Breast epithelium (tissue), 4 donors: ENCODE measurements at regions not wholly inside any gene's neighbourhood (a gene's known extent, or its start where the extent isn't known, plus 50 kb on each side); places are given as distances from the start of the nearest gene placed in this dataset.

Experiments used
- DNase-seq, 2 donors: peaks; one replicate each; pipeline ENCODE4 v3.0.0-alpha.2; 2019; ENCODE audit warnings: low spot score in 2 of 2
- H3K27ac ChIP-seq, 2 donors: fragments of 200-600 bp; sonication (generic) in 1 of 2; one replicate each; pipeline ENCODE4 v1.5.1; 2016 to 2019; ENCODE audit warnings: mild to moderate bottlenecking in 1 of 2
- H3K27me3 ChIP-seq, 2 donors: fragments of 200-600 bp; sonication (generic) in 1 of 2; one replicate each; pipeline versions ENCODE4 v1.5.1 to v1.6.0; 2017 to 2019; ENCODE audit warnings: control low read depth in 1 of 2, mild to moderate bottlenecking in 1 of 2
- H3K36me3 ChIP-seq: fragments of 200-600 bp; one replicate; pipeline ENCODE4 v1.5.1; 2019
- H3K4me1 ChIP-seq, 2 donors: fragments of 200-600 bp; sonication (generic); one replicate each; pipeline ENCODE4 v1.5.1; 2016 to 2019; ENCODE audit warnings: control low read depth in 1 of 2
- H3K4me3 ChIP-seq, 3 donors: fragments of 200-600 bp; sonication (generic); 1 replicate in 2 of 3; 2 replicates in 1 of 3; pipeline ENCODE4 v1.5.1; 2016 to 2019; ENCODE audit warnings: mild to moderate bottlenecking in 3 of 3, moderate library complexity in 2 of 3
- H3K9me3 ChIP-seq, 2 donors: fragments of 200-600 bp; sonication (generic) in 1 of 2; one replicate each; pipeline ENCODE4 v1.5.1; 2016 to 2019; ENCODE audit warnings: control low read depth in 1 of 2
- CTCF ChIP-seq, 3 donors: fragments of 450-650 bp; IDR thresholded peaks; one replicate each; pipeline ENCODE4 v1.5.1; 2016 to 2017; ENCODE audit warnings: antibody characterized with exemption in 3 of 3, mild to moderate bottlenecking in 3 of 3, moderate library complexity in 3 of 3
- POLR2A ChIP-seq: fragments of 450-650 bp; IDR thresholded peaks from one replicate; pipeline ENCODE4 v1.6.1; 2016; ENCODE audit warnings: antibody characterized with exemption, mild to moderate bottlenecking, moderate library complexity
- POLR2AphosphoS5 ChIP-seq, 3 donors: sonication (generic); formaldehyde crosslinking; IDR thresholded peaks; one replicate each; pipeline ENCODE4 v1.6.1; 2017; ENCODE audit warnings: antibody characterized with exemption in 3 of 3
- intact Hi-C: fragments of 100-400 bp; cut with DNase I; formaldehyde crosslinking; loops from one replicate; pipeline ENCODE4 v1.15.1; 2023; ENCODE audit warnings: low total_unique reads

- H3K27ac ChIP-seq = no peak overlapping the region
- no peaks in the 10 kb centered on the region for H3K36me3 ChIP-seq
- no peak for TF ChIP-seq POLR2AphosphoS5 (IDR thresholded peaks at IDR 0.05)
- TF ChIP-seq POLR2A = no peak
- TF ChIP-seq CTCF (IDR thresholded peaks at IDR 0.05) = no peak
- intact Hi-C loops = no loop called here
- H3K4me3 ChIP-seq = no peak overlapping the region
- H3K4me1 ChIP-seq = no peaks in the 10 kb centered on the region
- H3K9me3 ChIP-seq = no peaks in the 10 kb centered on the region
- H3K27me3 ChIP-seq = no peaks in the 10 kb centered on the region
- DNase-seq = no peak
These were observed 1619.6 kb upstream of the LRRTM3 start for GRCh38 chr10:65306201-65306600.

GRCh38 chr10:65312876-65313275, 1613.0 kb upstream of the LRRTM3 start:
- H3K36me3 ChIP-seq = no peaks in the 10 kb centered on the region
- no peak overlapping the region for H3K4me3 ChIP-seq
- no peak overlapping the region for H3K27ac ChIP-seq
- no peaks in the 10 kb centered on the region for H3K9me3 ChIP-seq
- TF ChIP-seq POLR2AphosphoS5 (IDR thresholded peaks at IDR 0.05) (no peak), POLR2A (no peak), CTCF (IDR thresholded peaks at IDR 0.05) (no peak)
- intact Hi-C loops = no loop called here
- H3K27me3 ChIP-seq = no peaks in the 10 kb centered on the region
- no peak for DNase-seq
- H3K4me1 ChIP-seq = no peaks in the 10 kb centered on the region

GRCh38 chr10:65313406-65313805, 1612.4 kb upstream of the LRRTM3 start:
- intact Hi-C loops = no loop called here
- no peak for DNase-seq
- Histone ChIP-seq H3K27me3 (no peaks in the 10 kb centered on the region), H3K4me1 (no peaks in the 10 kb centered on the region), H3K27ac (no peak overlapping the region), H3K36me3 (no peaks in the 10 kb centered on the region), H3K4me3 (no peak overlapping the region), H3K9me3 (no peaks in the 10 kb centered on the region)
- TF ChIP-seq CTCF (IDR thresholded peaks at IDR 0.05) = no peak
- TF ChIP-seq POLR2AphosphoS5 (IDR thresholded peaks at IDR 0.05) = no peak
- no peak for TF ChIP-seq POLR2A

- no peak overlapping the region for H3K27ac ChIP-seq
- TF ChIP-seq POLR2A = no peak
- no peak for TF ChIP-seq CTCF (IDR thresholded peaks at IDR 0.05)
- no peak for TF ChIP-seq POLR2AphosphoS5 (IDR thresholded peaks at IDR 0.05)
- DNase-seq = no peak
- H3K4me3 ChIP-seq = no peak overlapping the region
- H3K4me1 ChIP-seq = no peaks in the 10 kb centered on the region
- no peaks in the 10 kb centered on the region for H3K9me3 ChIP-seq
- intact Hi-C loops = no loop called here
- H3K36me3 ChIP-seq = no peaks in the 10 kb centered on the region
- no peaks in the 10 kb centered on the region for H3K27me3 ChIP-seq
These were observed 1611.6 kb upstream of the LRRTM3 start for GRCh38 chr10:65314253-65314652.

GRCh38 chr10:65319493-65319892, 1606.3 kb upstream of the LRRTM3 start:
- Histone ChIP-seq H3K36me3 (no peaks in the 10 kb centered on the region), H3K27me3 (no peaks in the 10 kb centered on the region), H3K27ac (no peak overlapping the region), H3K4me1 (no peaks in the 10 kb centered on the region), H3K9me3 (no peaks in the 10 kb centered on the region), H3K4me3 (no peak overlapping the region)
- DNase-seq = no peak
- TF ChIP-seq POLR2AphosphoS5 (IDR thresholded peaks at IDR 0.05) (no peak), POLR2A (no peak), CTCF (IDR thresholded peaks at IDR 0.05) (no peak)
- intact Hi-C loops = no loop called here
